Panc1 (cell line): ENCODE measurements at regions not wholly inside any gene's neighbourhood (a gene's known extent, or its start where the extent isn't known, plus 50 kb on each side); places are given as distances from the start of the nearest gene placed in this dataset.

Experiments used
- ATAC-seq: fragments of 200-7000 bp; cut with Tn5 transposase; 2 replicates; pipeline ENCODE4 v1.9.1; 2020; ENCODE audit warnings: mild to moderate bottlenecking, moderate library complexity
- BruUV-seq: library from RNA; stranded (reverse); fragments of 400-500 nt; replicated peaks from 2 replicates; lab custom pipeline; 2021; lab: Mats Ljungman, UMichigan
- CTCF ChIA-PET: fragments of 300-600 bp; sonication (Branson Sonifier 250); formaldehyde crosslinking; loops from one replicate; lab custom pipeline; 2022; ENCODE audit warnings: antibody characterized with exemption; lab: Charles Lee
- POLR2A ChIA-PET: fragments of 300-600 bp; sonication (Branson Sonifier 250); formaldehyde crosslinking; loops from one replicate; lab custom pipeline; 2022; ENCODE audit warnings: antibody characterized with exemption; lab: Charles Lee
- DNase-seq: peaks from one replicate; pipeline ENCODE4 v3.0.0-alpha.2; 2010; ENCODE audit warnings: low read depth, low spot score
- H3K27ac ChIP-seq: 2 replicates; pipeline ENCODE4 v1.5.1; 2011; ENCODE audit warnings: mild to moderate bottlenecking, low read length, inconsistent platforms
- H3K27me3 ChIP-seq: fragments of 200-500 bp; sonication (Bioruptor generic); 2 replicates; pipeline ENCODE4 v1.6.0; 2014; ENCODE audit warnings: low read length, inconsistent platforms; ENCODE audit not compliant: control insufficient read depth, insufficient read depth
- H3K36me3 ChIP-seq: fragments of 200-500 bp; sonication (Bioruptor generic); 2 replicates; pipeline ENCODE4 v1.5.1; 2014; ENCODE audit warnings: inconsistent platforms, mild to moderate bottlenecking, low read length, moderate library complexity; ENCODE audit not compliant: control insufficient read depth, insufficient read depth
- H3K4me1 ChIP-seq: 2 replicates; pipeline ENCODE4 v1.5.1; 2011; ENCODE audit warnings: inconsistent platforms, mild to moderate bottlenecking, low read length, moderate library complexity; ENCODE audit not compliant: control insufficient read depth, insufficient read depth
- H3K4me3 ChIP-seq, 2 experiments: 2 replicates each; pipeline ENCODE4 v1.5.1; 2011 to 2012; ENCODE audit warnings: low read depth in 2 of 2, low read length in 2 of 2, mild to moderate bottlenecking in 2 of 2, inconsistent platforms in 1 of 2, moderate library complexity in 1 of 2
- H3K9me3 ChIP-seq: fragments of 200-500 bp; sonication (Bioruptor generic); 2 replicates; pipeline ENCODE4 v1.5.1; 2014; ENCODE audit warnings: low read depth, mild to moderate bottlenecking, inconsistent platforms, low read length, moderate library complexity; ENCODE audit not compliant: control insufficient read depth, insufficient read depth
- CTCF ChIP-seq: fragments of 450-650 bp; IDR thresholded peaks from 2 replicates; pipeline ENCODE4 v1.5.1; 2017; ENCODE audit warnings: mild to moderate bottlenecking
- POLR2AphosphoS5 ChIP-seq: IDR thresholded peaks from 2 replicates; pipeline ENCODE4 v1.6.1; 2012; ENCODE audit warnings: mild to moderate bottlenecking, low read depth, low read length, moderate library complexity
- REST ChIP-seq, 2 experiments: IDR thresholded peaks; 2 replicates each; pipeline ENCODE4 v1.6.1; 2011 to 2012; ENCODE audit warnings: low read depth in 2 of 2, control low read depth in 1 of 2, low read length in 1 of 2, mild to moderate bottlenecking in 1 of 2, moderate library complexity in 1 of 2; ENCODE audit not compliant: insufficient read depth in 1 of 2
- SIN3A ChIP-seq: IDR thresholded peaks from 2 replicates; pipeline ENCODE4 v1.6.1; 2012; ENCODE audit warnings: low read depth, mild to moderate bottlenecking, low read length, moderate library complexity, borderline replicate concordance; ENCODE audit not compliant: insufficient read depth
- TCF7L2 ChIP-seq: IDR thresholded peaks from 2 replicates; pipeline ENCODE4 v1.6.1; 2011; ENCODE audit warnings: mild to moderate bottlenecking, low read depth, low read length, inconsistent platforms
- in situ Hi-C: cut with HindIII; loops from 2 replicates; pipeline ENCODE4 v1.10.0; 2016; ENCODE audit warnings: low sequenced_read_pairs, low pct_unique_long_range_greater_than_20kb
- intact Hi-C: fragments of 100-400 bp; cut with micrococcal nuclease; formaldehyde crosslinking; loops from one replicate; pipeline ENCODE4 v1.10.0; 2022; ENCODE audit not compliant: unreplicated experiment

- H3K4me3 ChIP-seq = no peak overlapping the region
- TF ChIP-seq CTCF = no peak
- TF ChIP-seq REST (IDR thresholded peaks at IDR 0.05; ENCODE audit: insufficient read depth in 1 of 2, low read depth in 2 of 2, low read length in 1 of 2) = no peak
- TF ChIP-seq POLR2AphosphoS5 = no peak
- no peak for TF ChIP-seq SIN3A
- TF ChIP-seq TCF7L2 = no peak
- no peaks in the 10 kb centered on the region for H3K9me3 ChIP-seq
- ChIA-PET CTCF (no interaction called here), POLR2A (no interaction called here)
- H3K27me3 ChIP-seq = no peaks in the 10 kb centered on the region
- DNase-seq (no peak), ATAC-seq (no peak)
- H3K27ac ChIP-seq = no peak overlapping the region
- in situ Hi-C loops (no loop called here), intact Hi-C loops (no loop called here)
- BruUV-seq = no TSS peak
- H3K36me3 ChIP-seq = no peaks in the 10 kb centered on the region
- H3K4me1 ChIP-seq = no peaks in the 10 kb centered on the region
These were observed 725.5 kb upstream of the CHRM3 start for GRCh38 chr1:238660849-238661248.

GRCh38 chr1:238658763-238659162 lies 727.6 kb upstream of the CHRM3 start:
- Histone ChIP-seq H3K27ac (no peak overlapping the region), H3K4me3 (no peak overlapping the region), H3K4me1 (no peaks in the 10 kb centered on the region), H3K27me3 (no peaks in the 10 kb centered on the region), H3K36me3 (no peaks in the 10 kb centered on the region), H3K9me3 (no peaks in the 10 kb centered on the region)
- ChIA-PET CTCF (no interaction called here), POLR2A (no interaction called here)
- TF ChIP-seq POLR2AphosphoS5 (no peak), TCF7L2 (no peak), REST (IDR thresholded peaks at IDR 0.05; ENCODE audit: insufficient read depth in 1 of 2, low read depth in 2 of 2, low read length in 1 of 2) (no peak), CTCF (no peak), SIN3A (no peak)
- BruUV-seq = no TSS peak
- in situ Hi-C loops (no loop called here), intact Hi-C loops (no loop called here)
- DNase-seq (no peak), ATAC-seq (no peak)
